ENCODE measurements at regions not wholly inside any gene's neighbourhood (a gene's known extent, or its start where the extent isn't known, plus 50 kb on each side); places are given as distances from the start of the nearest gene placed in this dataset.

DNA sequence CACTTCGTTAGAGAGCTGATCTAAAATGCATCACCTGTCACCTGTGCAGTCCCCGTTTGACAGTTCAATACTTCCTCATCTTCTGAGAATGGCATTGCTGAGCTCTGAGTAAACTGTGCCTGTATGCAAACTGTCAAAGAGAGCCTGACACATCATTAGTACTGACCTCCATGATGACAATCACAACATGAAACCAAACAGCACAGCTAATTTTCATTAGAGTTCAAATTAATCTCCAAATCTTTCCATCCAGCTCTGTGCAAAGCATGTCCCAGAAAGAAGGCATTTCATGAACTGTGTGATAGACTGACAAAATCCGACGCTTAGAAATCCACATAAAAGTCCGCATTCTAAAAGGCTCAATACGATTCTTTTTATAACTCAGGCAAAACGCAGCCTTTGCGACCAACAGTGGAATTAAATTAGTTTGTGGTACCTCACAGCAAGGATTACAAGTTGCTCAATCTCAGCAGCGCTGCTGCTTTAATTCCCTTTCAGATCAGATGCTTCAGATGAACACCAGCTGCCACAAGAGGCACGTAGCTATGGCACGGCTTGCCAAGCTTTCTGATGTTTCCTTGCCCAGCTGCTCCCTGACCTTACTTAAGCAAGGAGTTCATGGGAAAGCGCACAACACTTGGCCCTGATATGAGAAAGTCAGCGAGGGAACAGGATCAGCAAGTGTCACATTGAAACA is 765.5 kb upstream of the PRMT6 start:
- TF ChIP-seq, protein P1, sequence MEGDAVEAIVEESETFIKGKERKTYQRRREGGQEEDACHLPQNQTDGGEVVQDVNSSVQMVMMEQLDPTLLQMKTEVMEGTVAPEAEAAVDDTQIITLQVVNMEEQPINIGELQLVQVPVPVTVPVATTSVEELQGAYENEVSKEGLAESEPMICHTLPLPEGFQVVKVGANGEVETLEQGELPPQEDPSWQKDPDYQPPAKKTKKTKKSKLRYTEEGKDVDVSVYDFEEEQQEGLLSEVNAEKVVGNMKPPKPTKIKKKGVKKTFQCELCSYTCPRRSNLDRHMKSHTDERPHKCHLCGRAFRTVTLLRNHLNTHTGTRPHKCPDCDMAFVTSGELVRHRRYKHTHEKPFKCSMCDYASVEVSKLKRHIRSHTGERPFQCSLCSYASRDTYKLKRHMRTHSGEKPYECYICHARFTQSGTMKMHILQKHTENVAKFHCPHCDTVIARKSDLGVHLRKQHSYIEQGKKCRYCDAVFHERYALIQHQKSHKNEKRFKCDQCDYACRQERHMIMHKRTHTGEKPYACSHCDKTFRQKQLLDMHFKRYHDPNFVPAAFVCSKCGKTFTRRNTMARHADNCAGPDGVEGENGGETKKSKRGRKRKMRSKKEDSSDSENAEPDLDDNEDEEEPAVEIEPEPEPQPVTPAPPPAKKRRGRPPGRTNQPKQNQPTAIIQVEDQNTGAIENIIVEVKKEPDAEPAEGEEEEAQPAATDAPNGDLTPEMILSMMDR (IDR thresholded peaks at IDR 0.05; ENCODE audit: insufficient read depth, low read depth, low read length, missing control alignments): no peak
- no peak overlapping the region for H3K4me3 ChIP-seq (ENCODE audit: low read depth, low read length)
- no peak for DNase-seq (ENCODE audit: low read depth)

DNA sequence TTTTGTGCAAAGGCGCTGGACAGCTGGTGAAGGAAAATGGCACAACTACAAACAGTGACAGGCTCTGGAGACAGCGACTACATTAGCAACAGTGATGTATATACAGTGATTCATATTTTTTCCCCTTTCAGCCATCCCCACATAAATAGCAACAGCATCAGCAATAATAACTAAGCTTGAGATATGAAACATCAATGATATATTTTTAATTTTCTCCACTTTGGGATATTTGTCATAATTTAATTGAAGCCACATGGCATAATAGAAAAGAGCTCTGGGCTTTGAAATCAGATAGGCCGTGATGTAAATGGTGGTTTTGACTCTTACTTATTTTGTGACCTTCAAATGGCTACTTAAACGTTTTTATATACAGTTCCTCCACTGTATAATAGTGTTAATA is 764.3 kb upstream of the PRMT6 start:
- DNase-seq (ENCODE audit: low read depth): no peak
- TF ChIP-seq, protein P1 (IDR thresholded peaks at IDR 0.05; ENCODE audit: insufficient read depth, low read depth, low read length, missing control alignments): no peak
- no peak overlapping the region for H3K4me3 ChIP-seq (ENCODE audit: low read depth, low read length)

DNA sequence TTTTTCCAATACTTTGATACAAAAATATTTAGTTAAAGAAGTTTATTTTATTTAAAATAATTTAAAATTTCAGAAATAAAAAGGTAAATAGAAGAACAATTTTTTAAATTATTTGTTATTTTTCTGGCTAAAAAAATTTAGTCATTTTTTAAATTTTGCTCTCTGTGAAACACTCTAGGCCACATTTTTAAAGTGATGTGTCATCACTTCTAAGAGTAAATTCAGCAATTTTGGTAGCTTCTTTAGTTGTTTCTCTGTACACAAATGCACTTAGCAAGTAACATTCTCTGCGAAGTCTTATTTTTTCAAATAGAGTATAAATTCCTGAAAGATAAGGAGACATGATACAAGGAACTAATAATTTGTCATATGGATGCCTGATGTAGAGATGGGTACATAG is 760.0 kb upstream of the PRMT6 start:
- no peak for DNase-seq (ENCODE audit: low read depth)
- TF ChIP-seq, protein P1 (IDR thresholded peaks at IDR 0.05; ENCODE audit: insufficient read depth, low read depth, low read length, missing control alignments): no peak
- no peak overlapping the region for H3K4me3 ChIP-seq (ENCODE audit: low read depth, low read length)

DNA sequence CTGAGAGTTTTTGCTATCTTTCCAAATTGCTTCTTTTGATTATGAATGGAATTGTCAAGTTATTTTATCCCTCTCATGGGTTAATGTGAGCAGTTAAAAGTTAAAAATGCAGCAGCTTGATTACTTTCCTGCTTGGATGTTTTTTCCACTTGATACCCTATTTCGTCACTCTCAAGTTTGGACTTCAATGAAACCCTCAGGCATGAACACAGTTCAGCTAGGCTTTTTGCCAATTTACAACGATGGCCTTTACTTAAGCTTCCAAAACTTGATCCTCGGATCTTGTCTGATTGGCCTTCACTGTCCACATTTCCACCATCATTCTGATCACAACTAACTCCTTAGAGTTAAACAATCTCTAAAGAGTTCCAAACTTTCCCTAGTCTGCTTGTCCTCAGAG is 752.4 kb upstream of the PRMT6 start:
- no peak overlapping the region for H3K4me3 ChIP-seq (ENCODE audit: low read depth, low read length)
- no peak for DNase-seq (ENCODE audit: low read depth)
- TF ChIP-seq, protein P1 (IDR thresholded peaks at IDR 0.05; ENCODE audit: insufficient read depth, low read depth, low read length, missing control alignments): no peak

DNA sequence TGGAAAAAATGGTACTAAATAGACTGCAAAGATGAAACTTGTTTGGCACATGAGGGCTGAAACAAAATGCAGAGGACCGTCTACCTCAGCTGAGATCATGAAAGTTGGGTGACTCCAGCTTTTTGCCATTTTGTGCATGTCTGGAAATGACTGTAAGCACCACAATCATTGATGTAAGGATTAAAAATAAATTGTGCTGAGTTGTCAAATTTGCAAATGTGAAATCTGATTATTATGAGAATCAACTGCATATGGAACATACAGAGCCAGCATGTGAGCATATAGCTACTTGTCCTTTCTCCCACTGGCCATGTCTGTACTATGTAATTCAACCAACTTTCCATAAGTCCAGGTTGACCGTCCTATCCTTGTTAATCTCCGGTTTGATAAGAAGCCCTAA is 736.9 kb upstream of the PRMT6 start:
- no peak for DNase-seq (ENCODE audit: low read depth)
- no peak overlapping the region for H3K4me3 ChIP-seq (ENCODE audit: low read depth, low read length)
- TF ChIP-seq, protein P1 (IDR thresholded peaks at IDR 0.05; ENCODE audit: insufficient read depth, low read depth, low read length, missing control alignments): no peak

DNA sequence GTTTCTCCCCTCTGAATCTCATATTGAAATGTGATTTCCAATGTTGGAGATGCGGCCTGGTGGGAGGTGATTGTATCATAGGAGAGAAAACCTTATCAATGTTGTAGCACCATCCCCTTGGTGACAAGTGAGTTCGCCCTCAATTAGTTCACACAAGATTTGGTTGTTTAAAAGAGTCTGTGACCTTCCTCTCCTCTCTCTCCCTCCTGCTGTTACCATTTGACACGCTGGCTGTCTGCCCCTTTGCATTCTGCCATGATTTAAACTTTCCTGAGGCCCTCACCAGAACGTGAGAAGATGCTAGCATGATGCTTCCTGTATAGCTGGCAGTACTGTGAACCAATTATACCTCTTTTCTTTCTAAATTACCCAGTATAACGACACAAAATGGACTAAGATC is 730.9 kb upstream of the PRMT6 start:
- TF ChIP-seq, protein P1 (IDR thresholded peaks at IDR 0.05; ENCODE audit: insufficient read depth, low read depth, low read length, missing control alignments): no peak
- no peak for DNase-seq (ENCODE audit: low read depth)
- H3K4me3 ChIP-seq (ENCODE audit: low read depth, low read length): no peak overlapping the region

DNA sequence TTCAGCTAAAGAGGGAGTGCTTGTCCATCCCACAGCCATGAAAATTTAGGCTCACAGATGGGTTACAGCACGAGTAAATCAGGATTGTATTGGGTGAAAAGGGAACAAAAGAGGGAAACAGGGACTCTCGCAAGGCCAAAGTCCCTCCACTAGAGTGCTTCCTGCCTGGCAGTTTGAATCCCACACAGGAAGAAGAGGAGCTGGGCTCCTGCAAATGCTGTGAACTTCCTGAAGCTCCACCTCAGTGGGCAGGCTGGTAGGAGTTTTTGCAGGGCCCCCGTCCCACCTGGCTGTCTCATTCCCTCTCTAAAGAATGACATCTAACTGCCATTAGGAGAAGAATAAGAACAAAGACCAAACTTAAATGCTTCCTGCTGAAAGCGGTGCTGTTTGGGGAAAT is 712.0 kb upstream of the PRMT6 start:
- DNase-seq (ENCODE audit: low read depth): no peak
- TF ChIP-seq, protein P1 (IDR thresholded peaks at IDR 0.05; ENCODE audit: insufficient read depth, low read depth, low read length, missing control alignments): no peak
- H3K4me3 ChIP-seq (ENCODE audit: low read depth, low read length): no peak overlapping the region

Measured in GM12865 (cell line).